ENCODE measurements at regions not wholly inside any gene's neighbourhood (a gene's known extent, or its start where the extent isn't known, plus 50 kb on each side); places are given as distances from the start of the nearest gene placed in this dataset.

GRCh38 chr14:38752341-38752740 is 350.7 kb downstream of the SEC23A start:
- Histone ChIP-seq H3K9ac (ENCODE audit: insufficient read depth, low read length, poor library complexity, severe bottlenecking) (no peak overlapping the region), H2AFZ (ENCODE audit: insufficient read depth, low read depth, low read length, poor library complexity, severe bottlenecking) (no peak overlapping the region), H3K4me3 (replicated peaks in 1 of 3; ENCODE audit: low read depth in 2 of 3, low read length in 3 of 3) (no peak overlapping the region), H3K9me3 (replicated peaks in 1 of 2; ENCODE audit: control insufficient read depth in 1 of 2, insufficient read depth in 1 of 2, low read length in 2 of 2) (no peaks in the 10 kb centered on the region), H4K20me1 (ENCODE audit: insufficient read depth, low read length) (no peaks in the 10 kb centered on the region), H3K27me3 (ENCODE audit: control insufficient read depth in 2 of 2, insufficient read depth in 2 of 2, low read length in 2 of 2) (no peaks in the 10 kb centered on the region), H3K36me3 (replicated peaks in 1 of 2; ENCODE audit: control insufficient read depth in 1 of 2, insufficient read depth in 2 of 2, low read length in 2 of 2) (no peaks in the 10 kb centered on the region), H3K4me2 (replicated peaks; ENCODE audit: extremely low read depth, low read length, poor library complexity, severe bottlenecking) (no peak overlapping the region), H3K79me2 (ENCODE audit: insufficient read depth, low read length) (no peaks in the 10 kb centered on the region), H3K27ac (ENCODE audit: low read depth in 1 of 2, low read length in 2 of 2) (no peak overlapping the region), H3K4me1 (ENCODE audit: control insufficient read depth in 1 of 2, insufficient read depth in 2 of 2, low read length in 2 of 2) (no peaks in the 10 kb centered on the region)
- DNase-seq, result no peak
- Mint-ChIP-seq H3K4me3 (no peak overlapping the region), H3K27me3 (ENCODE audit: low read depth in 3 of 3) (peaks cover 0 to 1% (median 0%) of the 10 kb centered on the region in 3 donors), H3K36me3 (no peaks in the 10 kb centered on the region), H3K4me1 (no peaks in the 10 kb centered on the region), H3K27ac (no peak overlapping the region), H3K9me3 (peaks cover 0 to 5% (median 2%) of the 10 kb centered on the region in 7 donors)
- intact Hi-C loops (cut with micrococcal nuclease), result no loop called here
- no peak for TF ChIP-seq CTCF (IDR thresholded peaks at IDR 0.05)
- WGBS (ENCODE audit: insufficient coverage), result no CpG with 5 or more reads among the region's 2 CpGs

DNA sequence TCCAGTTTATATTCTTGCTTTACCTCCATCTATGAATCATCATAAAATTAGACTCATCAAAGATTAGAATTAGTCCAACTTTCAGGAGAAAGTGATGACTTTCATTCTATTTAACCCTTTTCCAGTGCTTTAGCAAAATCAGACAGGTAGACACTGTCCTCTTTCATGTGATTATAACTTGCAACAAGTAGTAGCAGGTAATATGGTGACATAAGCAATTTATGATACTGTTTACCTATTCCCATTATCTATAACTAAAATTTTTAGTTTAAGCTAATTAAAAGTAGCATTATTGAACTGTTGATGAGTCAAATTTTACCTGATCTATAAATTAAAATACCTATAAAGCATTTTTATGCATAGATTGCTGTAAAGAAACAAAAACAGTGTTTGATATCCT is 351.6 kb downstream of the SEC23A start:
- H3K27ac Mint-ChIP-seq, result no peak overlapping the region
- H3K27ac ChIP-seq (ENCODE audit: low read depth in 1 of 2, low read length in 2 of 2), result no peak overlapping the region
- H3K9me3 Mint-ChIP-seq, result peaks cover 0 to 5% (median 2%) of the 10 kb centered on the region in 7 donors
- H3K4me3 ChIP-seq (replicated peaks in 1 of 3; ENCODE audit: low read depth in 2 of 3, low read length in 3 of 3), result no peak overlapping the region
- H3K36me3 ChIP-seq (replicated peaks in 1 of 2; ENCODE audit: control insufficient read depth in 1 of 2, insufficient read depth in 2 of 2, low read length in 2 of 2), result no peaks in the 10 kb centered on the region
- intact Hi-C loops (cut with micrococcal nuclease), result no loop called here
- no peaks in the 10 kb centered on the region for H3K9me3 ChIP-seq (replicated peaks in 1 of 2; ENCODE audit: control insufficient read depth in 1 of 2, insufficient read depth in 1 of 2, low read length in 2 of 2)
- no peaks in the 10 kb centered on the region for H3K27me3 ChIP-seq (ENCODE audit: control insufficient read depth in 2 of 2, insufficient read depth in 2 of 2, low read length in 2 of 2)
- H3K4me2 ChIP-seq (replicated peaks; ENCODE audit: extremely low read depth, low read length, poor library complexity, severe bottlenecking), result no peak overlapping the region
- no peaks in the 10 kb centered on the region for H3K4me1 Mint-ChIP-seq
- no peak for DNase-seq
- no peak overlapping the region for H3K4me3 Mint-ChIP-seq
- TF ChIP-seq CTCF (IDR thresholded peaks at IDR 0.05), result no peak
- H3K9ac ChIP-seq (ENCODE audit: insufficient read depth, low read length, poor library complexity, severe bottlenecking), result no peak overlapping the region
- H3K79me2 ChIP-seq (ENCODE audit: insufficient read depth, low read length), result no peaks in the 10 kb centered on the region
- peaks cover 0 to 1% (median 0%) of the 10 kb centered on the region in 3 donors for H3K27me3 Mint-ChIP-seq (ENCODE audit: low read depth in 3 of 3)
- no peaks in the 10 kb centered on the region for H3K36me3 Mint-ChIP-seq
- H4K20me1 ChIP-seq (ENCODE audit: insufficient read depth, low read length), result no peaks in the 10 kb centered on the region
- H3K4me1 ChIP-seq (ENCODE audit: control insufficient read depth in 1 of 2, insufficient read depth in 2 of 2, low read length in 2 of 2), result no peaks in the 10 kb centered on the region
- H2AFZ ChIP-seq (ENCODE audit: insufficient read depth, low read depth, low read length, poor library complexity, severe bottlenecking), result no peak overlapping the region
